Astrocyte (in vitro differentiated cells and primary cell): ENCODE measurements at regions not wholly inside any gene's neighbourhood (a gene's known extent, or its start where the extent isn't known, plus 50 kb on each side); places are given as distances from the start of the nearest gene placed in this dataset.
"Not testable (repeated sequence)": the region's sequence is repeated elsewhere in the genome, so short reads cannot be mapped to it uniquely, and the experiment has no call there.

Experiments
- DNase-seq: peaks from one replicate; pipeline ENCODE4 v3.0.0-alpha.2; 2010; ENCODE audit warnings: low read depth
- FAIRE-seq: peaks from 2 replicates; lab custom pipeline; 2011; peaks lifted over from hg19 to GRCh38; lab: Jason Lieb, UNC
- H2AFZ ChIP-seq: 2 replicates; pipeline ENCODE4 v1.6.0; 2012; ENCODE audit warnings: low read depth, low read length, inconsistent platforms
- H3K27ac ChIP-seq: 2 replicates; pipeline ENCODE4 v1.5.1; 2011; ENCODE audit warnings: low read depth, low read length, inconsistent platforms
- H3K27me3 ChIP-seq: 2 replicates; pipeline ENCODE4 v1.6.0; 2011; ENCODE audit warnings: low read length, inconsistent platforms; ENCODE audit not compliant: insufficient read depth
- H3K36me3 ChIP-seq: 2 replicates; pipeline ENCODE4 v1.5.1; 2011; ENCODE audit warnings: low read length, inconsistent platforms; ENCODE audit not compliant: insufficient read depth
- H3K4me1 ChIP-seq: 2 replicates; pipeline ENCODE4 v1.5.1; 2011; ENCODE audit warnings: low read length, inconsistent platforms; ENCODE audit not compliant: insufficient read depth
- H3K4me2 ChIP-seq: 2 replicates; pipeline ENCODE4 v1.6.0; 2012; ENCODE audit warnings: low read length, inconsistent platforms
- H3K4me3 ChIP-seq: 2 replicates; pipeline ENCODE4 v1.5.1; 2011; ENCODE audit warnings: low read depth, mild to moderate bottlenecking, low read length, inconsistent platforms; ENCODE audit not compliant: insufficient read depth
- H3K79me2 ChIP-seq: 2 replicates; pipeline ENCODE4 v1.6.0; 2012; ENCODE audit warnings: mild to moderate bottlenecking, low read length, inconsistent platforms; ENCODE audit not compliant: insufficient read depth
- H3K9ac ChIP-seq: 2 replicates; pipeline ENCODE4 v1.6.0; 2012; ENCODE audit warnings: mild to moderate bottlenecking, low read length, inconsistent platforms
- H3K9me3 ChIP-seq: 2 replicates; pipeline ENCODE4 v1.5.1; 2012; ENCODE audit warnings: low read depth, mild to moderate bottlenecking, low read length, inconsistent platforms; ENCODE audit not compliant: insufficient read depth
- H4K20me1 ChIP-seq: 2 replicates; pipeline ENCODE4 v1.6.0; 2012; ENCODE audit warnings: low read length, inconsistent platforms; ENCODE audit not compliant: insufficient read depth
- H3K27ac Mint-ChIP-seq: one replicate; pipeline ENCODE4 v1.8.0; 2021; ENCODE audit warnings: mild to moderate bottlenecking, mixed read lengths; ENCODE audit not compliant: unreplicated experiment
- H3K27me3 Mint-ChIP-seq: one replicate; pipeline ENCODE4 v1.8.0; 2021; ENCODE audit warnings: low read depth, mixed read lengths; ENCODE audit not compliant: unreplicated experiment
- H3K36me3 Mint-ChIP-seq: one replicate; pipeline ENCODE4 v1.8.0; 2021; ENCODE audit warnings: low read depth, mixed read lengths; ENCODE audit not compliant: unreplicated experiment
- H3K4me1 Mint-ChIP-seq: one replicate; pipeline ENCODE4 v1.8.0; 2021; ENCODE audit warnings: low read depth, mixed read lengths; ENCODE audit not compliant: unreplicated experiment
- H3K4me3 Mint-ChIP-seq: one replicate; pipeline ENCODE4 v1.8.0; 2021; ENCODE audit warnings: mild to moderate bottlenecking, moderate library complexity, mixed read lengths; ENCODE audit not compliant: unreplicated experiment
- H3K9me3 Mint-ChIP-seq: one replicate; pipeline ENCODE4 v1.8.0; 2021; ENCODE audit warnings: mild to moderate bottlenecking, mixed read lengths; ENCODE audit not compliant: unreplicated experiment
- CTCF ChIP-seq: IDR thresholded peaks from 2 replicates; pipeline ENCODE4 v1.5.1; 2011; ENCODE audit warnings: low read depth, mild to moderate bottlenecking, inconsistent platforms, low read length, moderate library complexity; ENCODE audit not compliant: insufficient read depth
- EZH2 ChIP-seq: IDR thresholded peaks from 2 replicates; pipeline ENCODE4 v1.6.1; 2012; ENCODE audit warnings: mild to moderate bottlenecking, low read length, inconsistent platforms; ENCODE audit not compliant: insufficient read depth

- DNase-seq (no peak), FAIRE-seq (no peak)
- Histone ChIP-seq H3K9me3 (no peaks in the 10 kb centered on the region), H3K27me3 (peaks cover 3% of the 10 kb centered on the region), H3K4me1 (no peaks in the 10 kb centered on the region), H3K4me2 (no peak overlapping the region), H3K79me2 (no peaks in the 10 kb centered on the region), H3K36me3 (no peaks in the 10 kb centered on the region), H3K27ac (no peak overlapping the region), H2AFZ (no peak overlapping the region), H3K9ac (no peak overlapping the region), H4K20me1 (no peaks in the 10 kb centered on the region), H3K4me3 (no peak overlapping the region)
- Mint-ChIP-seq H3K27me3 (no peaks in the 10 kb centered on the region), H3K9me3 (no peaks in the 10 kb centered on the region), H3K4me3 (no peak overlapping the region), H3K27ac (no peak overlapping the region), H3K4me1 (no peaks in the 10 kb centered on the region), H3K36me3 (no peaks in the 10 kb centered on the region)
- TF ChIP-seq EZH2 (no peak), CTCF (no peak)
These were observed 132.7 kb upstream of the CALCR start for GRCh38 chr7:93707249-93707648.

- H3K9me3 Mint-ChIP-seq, H3K4me3 Mint-ChIP-seq, H3K79me2 ChIP-seq, H3K4me1 ChIP-seq, H4K20me1 ChIP-seq, H2AFZ ChIP-seq, H3K36me3 ChIP-seq, H3K36me3 Mint-ChIP-seq, H3K9ac ChIP-seq, H3K4me2 ChIP-seq, H3K27ac Mint-ChIP-seq, DNase-seq, H3K27ac ChIP-seq, FAIRE-seq, H3K27me3 ChIP-seq, H3K27me3 Mint-ChIP-seq, H3K9me3 ChIP-seq, H3K4me3 ChIP-seq, H3K4me1 Mint-ChIP-seq: not testable (repeated sequence)
These were observed 131.6 kb upstream of the CALCR start for GRCh38 chr7:93706162-93706561.

- no peak for TF ChIP-seq CTCF
- TF ChIP-seq EZH2: no peak
- no peak for FAIRE-seq
- no peaks in the 10 kb centered on the region for H3K36me3 Mint-ChIP-seq
These were observed 129.7 kb upstream of the CALCR start for GRCh38 chr7:93704217-93704616.

More at GRCh38 chr7:93704217-93704616, 129.7 kb upstream of the CALCR start:
- Histone ChIP-seq H3K9me3 (no peaks in the 10 kb centered on the region), H2AFZ (no peak overlapping the region), H4K20me1 (no peaks in the 10 kb centered on the region), H3K4me2 (no peak overlapping the region), H3K4me1 (no peaks in the 10 kb centered on the region), H3K4me3 (no peak overlapping the region), H3K9ac (no peak overlapping the region), H3K27ac (no peak overlapping the region), H3K79me2 (no peaks in the 10 kb centered on the region), H3K27me3 (peaks cover 3% of the 10 kb centered on the region), H3K36me3 (no peaks in the 10 kb centered on the region)
- H3K27me3 Mint-ChIP-seq: no peaks in the 10 kb centered on the region
- H3K4me1 Mint-ChIP-seq: no peaks in the 10 kb centered on the region
- no peak overlapping the region for H3K27ac Mint-ChIP-seq
- H3K4me3 Mint-ChIP-seq: no peak overlapping the region
- H3K9me3 Mint-ChIP-seq: no peaks in the 10 kb centered on the region
- DNase-seq: no peak
